HepG2 (cell line): ENCODE measurements at regions not wholly inside any gene's neighbourhood (a gene's known extent, or its start where the extent isn't known, plus 50 kb on each side); places are given as distances from the start of the nearest gene placed in this dataset.

ENCODE experiments used
- ATAC-seq: fragments of 200-7000 bp; cut with Tn5 transposase; 3 replicates; pipeline ENCODE4 v1.9.1; 2020; ENCODE audit warnings: mild to moderate bottlenecking, moderate library complexity
- BruUV-seq: library from RNA; stranded (reverse); fragments of 400-500 nt; replicated peaks from 2 replicates; lab custom pipeline; 2021; lab: Mats Ljungman, UMichigan
- CTCF ChIA-PET: fragments of 300-600 bp; formaldehyde crosslinking; extraction: SDS; loops from one replicate; lab custom pipeline; 2021; ENCODE audit warnings: low total read pairs, inconsistent platforms, low intra/inter-chr PET ratio; lab: Yijun Ruan, JAX
- POLR2A ChIA-PET: fragments of 350-600 bp; sonication (Branson Sonifier 250); formaldehyde crosslinking; loops from one replicate; lab custom pipeline; 2020; ENCODE audit warnings: antibody characterized with exemption, inconsistent platforms; lab: Yijun Ruan, JAX
- DNase-seq: peaks from one replicate; pipeline ENCODE4 v3.0.0-alpha.2; 2015; ENCODE audit warnings: low spot score
- FAIRE-seq: peaks from 3 replicates; lab custom pipeline; 2011; peaks lifted over from hg19 to GRCh38; lab: Jason Lieb, UNC
- H2AFZ ChIP-seq: one replicate; pipeline ENCODE4 v1.6.1; 2011; ENCODE audit warnings: low read length, inconsistent platforms
- H3K27ac ChIP-seq: fragments of 300-600 bp; 3 replicates; pipeline ENCODE4 v1.8.0; 2011; ENCODE audit warnings: mixed run types, mild to moderate bottlenecking, mixed read lengths, low read length, inconsistent platforms; ENCODE audit not compliant: insufficient read depth; ENCODE audit errors: extremely low read length
- H3K27me3 ChIP-seq, 2 experiments: fragments of 200-600 bp in 1 of 2; 2 replicates in 1 of 2; 3 replicates in 1 of 2; pipeline versions ENCODE4 v1.6.0 to v1.8.0; 2011; ENCODE audit warnings: low read length in 2 of 2, mild to moderate bottlenecking in 2 of 2, moderate library complexity in 2 of 2, inconsistent platforms in 1 of 2; ENCODE audit not compliant: insufficient read depth in 2 of 2, control insufficient read depth in 1 of 2
- H3K36me3 ChIP-seq, 2 experiments: fragments of 200-600 bp in 1 of 2; replicated peaks in 1 of 2; 2 replicates in 1 of 2; 3 replicates in 1 of 2; pipeline versions ENCODE4 v1.5.1 to v1.8.0; 2011; ENCODE audit warnings: low read length in 2 of 2, inconsistent platforms in 1 of 2; ENCODE audit not compliant: insufficient read depth in 2 of 2, control insufficient read depth in 1 of 2
- H3K4me1 ChIP-seq: 2 replicates; pipeline ENCODE4 v1.5.1; 2012; ENCODE audit warnings: low read length, inconsistent platforms; ENCODE audit not compliant: insufficient read depth
- H3K4me2 ChIP-seq: 2 replicates; pipeline ENCODE4 v1.6.0; 2011; ENCODE audit warnings: low read depth, low read length, inconsistent platforms
- H3K4me3 ChIP-seq, 3 experiments: fragments of 200-600 bp in 1 of 3; sonication (generic), shearing (Covaris generic) in 1 of 3; replicated peaks in 1 of 3; 2 replicates each; pipeline ENCODE4 v1.5.1; 2011 to 2016; ENCODE audit warnings: low read length in 3 of 3, inconsistent platforms in 2 of 3, low read depth in 2 of 3, mild to moderate bottlenecking in 2 of 3, control low read depth in 1 of 3, mixed read lengths in 1 of 3; ENCODE audit not compliant: insufficient read depth in 1 of 3
- H3K79me2 ChIP-seq: one replicate; pipeline ENCODE4 v1.6.1; 2011; ENCODE audit warnings: low read length, inconsistent platforms; ENCODE audit not compliant: insufficient read depth
- H3K9ac ChIP-seq: 2 replicates; pipeline ENCODE4 v1.6.0; 2011; ENCODE audit warnings: mild to moderate bottlenecking, low read depth, low read length, inconsistent platforms; ENCODE audit not compliant: insufficient read depth
- H3K9me3 ChIP-seq: 2 replicates; pipeline ENCODE4 v1.5.1; 2012; ENCODE audit warnings: mild to moderate bottlenecking, low read length
- H4K20me1 ChIP-seq: 2 replicates; pipeline ENCODE4 v1.6.0; 2011; ENCODE audit warnings: inconsistent platforms, mild to moderate bottlenecking, low read length, moderate library complexity; ENCODE audit not compliant: insufficient read depth
- FOXK2 ChIP-seq: fragments of 450-650 bp; IDR thresholded peaks from 2 replicates; pipeline ENCODE4 v1.6.1; 2016
- GLI4 ChIP-seq: sonication (generic); formaldehyde crosslinking; IDR thresholded peaks from 2 replicates; pipeline ENCODE4 v1.5.1; 2020; ENCODE audit warnings: missing genetic modification reagents, mild to moderate bottlenecking, moderate library complexity, borderline replicate concordance
- HMGA1 ChIP-seq: sonication (generic); formaldehyde crosslinking; conservative IDR thresholded peaks from 2 replicates; pipeline ENCODE4 v1.4.0; 2020; ENCODE audit warnings: missing genetic modification reagents
- IRF2 ChIP-seq: IDR thresholded peaks from 2 replicates; pipeline ENCODE4 v1.6.1; 2018; ENCODE audit warnings: missing genetic modification reagents, missing compliant biosample characterization
- KLF11 ChIP-seq: IDR thresholded peaks from 2 replicates; pipeline ENCODE4 v1.6.1; 2016; ENCODE audit warnings: missing compliant biosample characterization
- NR1H2 ChIP-seq: sonication (generic); formaldehyde crosslinking; IDR thresholded peaks from 2 replicates; pipeline ENCODE4 v1.8.1; 2022; ENCODE audit warnings: low read depth, missing genetic modification reagents, borderline replicate concordance
- PHB2 ChIP-seq: fragments of 450-650 bp; IDR thresholded peaks from 2 replicates; pipeline ENCODE4 v1.6.1; 2018; ENCODE audit not compliant: partially characterized antibody
- POGZ ChIP-seq: sonication (generic); formaldehyde crosslinking; IDR thresholded peaks from 2 replicates; pipeline ENCODE4 v1.4.0; 2020; ENCODE audit warnings: mild to moderate bottlenecking, missing genetic modification reagents
- SRF ChIP-seq: IDR thresholded peaks from 2 replicates; pipeline ENCODE4 v1.6.1; 2011; ENCODE audit warnings: mild to moderate bottlenecking, low read depth, low read length, moderate library complexity
- TRIM24 ChIP-seq: sonication (generic); formaldehyde crosslinking; IDR thresholded peaks from 2 replicates; pipeline ENCODE4 v1.8.0; 2022; ENCODE audit warnings: mild to moderate bottlenecking, missing genetic modification reagents
- ZBTB38 ChIP-seq: sonication (generic); formaldehyde crosslinking; IDR thresholded peaks from 2 replicates; pipeline ENCODE4 v1.5.1; 2020; ENCODE audit warnings: mild to moderate bottlenecking, missing genetic modification reagents
- ZNF292 ChIP-seq: sonication (generic); formaldehyde crosslinking; IDR thresholded peaks from 2 replicates; pipeline ENCODE4 v1.8.1; 2022; ENCODE audit warnings: mild to moderate bottlenecking, low read depth, missing genetic modification reagents, borderline replicate concordance
- ZNF883 ChIP-seq: sonication (generic); formaldehyde crosslinking; IDR thresholded peaks from 2 replicates; pipeline ENCODE4 v1.5.1; 2020; ENCODE audit warnings: mild to moderate bottlenecking, missing genetic modification reagents; ENCODE audit errors: not compliant biosample characterization
- WGBS: methylation state at CpG from one replicate; pipeline ENCODE4 v1.1.6; 2017; ENCODE audit warnings: low lambda C conversion rate; 5-methylcytosine and 5-hydroxymethylcytosine counted together
- in situ Hi-C: cut with HindIII; loops from 2 replicates; pipeline ENCODE4 v1.10.0; 2017; ENCODE audit warnings: low pct_unique_long_range_greater_than_20kb; ENCODE audit not compliant: extremely low pct_ligation_motif_present
- intact Hi-C: fragments of 100-400 bp; cut with micrococcal nuclease; formaldehyde crosslinking; loops from one replicate; pipeline ENCODE4 v1.10.0; 2022; ENCODE audit not compliant: unreplicated experiment
- TF ChIP-seq, protein P1 (sequence below): sonication (generic); formaldehyde crosslinking; conservative IDR thresholded peaks from 2 replicates; pipeline ENCODE4 v1.8.1; 2023; ENCODE audit warnings: missing genetic modification reagents

GRCh38 chr6:67133973-67134372 is 1426.9 kb upstream of the EYS start:
- Histone ChIP-seq H3K4me3 (no peak overlapping the region), H3K9ac (no peak overlapping the region), H3K79me2 (no peaks in the 10 kb centered on the region), H3K36me3 (no peaks in the 10 kb centered on the region), H4K20me1 (no peaks in the 10 kb centered on the region), H3K27ac (no peak overlapping the region), H3K4me2 (no peak overlapping the region), H3K27me3 (no peaks in the 10 kb centered on the region), H3K9me3 (no peaks in the 10 kb centered on the region)
- ATAC-seq, result peak; percentile 87
- DNase-seq, result peak; percentile 6
- intact Hi-C loops, result no loop called here
- ChIA-PET CTCF (no interaction called here), POLR2A (no interaction called here)
- no peak for FAIRE-seq
- in situ Hi-C loops, result no loop called here
- no TSS peak for BruUV-seq
- no peak for TF ChIP-seq TRIM24 (CRISPR knock-in tag)
- TF ChIP-seq POGZ (CRISPR knock-in tag), result no peak
- no peak for TF ChIP-seq SRF
- no peak for TF ChIP-seq ZNF292
- TF ChIP-seq, protein P1, sequence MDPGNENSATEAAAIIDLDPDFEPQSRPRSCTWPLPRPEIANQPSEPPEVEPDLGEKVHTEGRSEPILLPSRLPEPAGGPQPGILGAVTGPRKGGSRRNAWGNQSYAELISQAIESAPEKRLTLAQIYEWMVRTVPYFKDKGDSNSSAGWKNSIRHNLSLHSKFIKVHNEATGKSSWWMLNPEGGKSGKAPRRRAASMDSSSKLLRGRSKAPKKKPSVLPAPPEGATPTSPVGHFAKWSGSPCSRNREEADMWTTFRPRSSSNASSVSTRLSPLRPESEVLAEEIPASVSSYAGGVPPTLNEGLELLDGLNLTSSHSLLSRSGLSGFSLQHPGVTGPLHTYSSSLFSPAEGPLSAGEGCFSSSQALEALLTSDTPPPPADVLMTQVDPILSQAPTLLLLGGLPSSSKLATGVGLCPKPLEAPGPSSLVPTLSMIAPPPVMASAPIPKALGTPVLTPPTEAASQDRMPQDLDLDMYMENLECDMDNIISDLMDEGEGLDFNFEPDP (CRISPR knock-in tag), result no peak
- TF ChIP-seq, all 625 proteins: peak for 0
- WGBS, result 8% methylated on average over 5 of the region's 5 CpGs
- no peaks in the 10 kb centered on the region for H3K4me1 ChIP-seq
- peak overlapping the region; percentile 8 for H2AFZ ChIP-seq

DNA sequence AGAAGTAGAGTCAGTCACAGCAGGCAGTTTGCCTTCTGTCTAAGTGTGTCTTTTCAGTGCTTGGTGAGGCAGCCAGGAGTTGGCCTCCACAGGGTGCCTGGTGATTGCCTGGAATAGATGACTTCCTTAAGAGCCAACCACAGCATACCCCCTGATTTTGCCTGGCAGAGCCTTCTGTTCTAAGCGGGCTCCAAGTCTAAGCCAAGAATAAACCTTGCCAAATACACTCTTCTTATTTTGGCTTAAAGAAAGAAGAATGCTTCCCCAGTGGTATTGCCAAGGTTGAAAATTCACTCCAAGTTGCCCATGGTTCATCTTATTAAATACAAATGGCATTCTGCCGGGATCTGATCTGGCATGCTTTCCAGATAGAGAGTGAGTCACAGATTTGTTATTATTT is 1424.8 kb upstream of the EYS start:
- H3K36me3 ChIP-seq, result no peaks in the 10 kb centered on the region
- H3K9me3 ChIP-seq, result no peaks in the 10 kb centered on the region
- TF ChIP-seq GLI4 (CRISPR knock-in tag), result no peak
- no peak for TF ChIP-seq FOXK2
- TF ChIP-seq ZNF883, result no peak
- no peak for TF ChIP-seq KLF11 (CRISPR knock-in tag)
- TF ChIP-seq PHB2, result no peak
- TF ChIP-seq ZBTB38 (CRISPR knock-in tag), result no peak
- no peak for TF ChIP-seq NR1H2 (CRISPR knock-in tag)
- TF ChIP-seq HMGA1 (CRISPR knock-in tag), result no peak
- no peak for TF ChIP-seq IRF2 (CRISPR knock-in tag)
- no peak overlapping the region for H3K9ac ChIP-seq
- no peaks in the 10 kb centered on the region for H3K27me3 ChIP-seq
- ATAC-seq (no peak), FAIRE-seq (no peak), DNase-seq (no peak)
- intact Hi-C loops (no loop called here), in situ Hi-C loops (no loop called here)
- no peaks in the 10 kb centered on the region for H3K4me1 ChIP-seq
- no peaks in the 10 kb centered on the region for H4K20me1 ChIP-seq
- ChIA-PET CTCF (no interaction called here), POLR2A (no interaction called here)
- no peak overlapping the region for H3K27ac ChIP-seq
- H2AFZ ChIP-seq, result no peak overlapping the region
- no TSS peak for BruUV-seq
- no peak overlapping the region for H3K4me2 ChIP-seq
- H3K79me2 ChIP-seq, result no peaks in the 10 kb centered on the region
- H3K4me3 ChIP-seq, result no peak overlapping the region
- WGBS, result 33% methylated on average over 2 of the region's 2 CpGs
